SK-N-SH (cell line): ENCODE measurements at regions not wholly inside any gene's neighbourhood (a gene's known extent, or its start where the extent isn't known, plus 50 kb on each side); places are given as distances from the start of the nearest gene placed in this dataset.
"Not testable (repeated sequence)": the region's sequence is repeated elsewhere in the genome, so short reads cannot be mapped to it uniquely, and the experiment has no call there.

ENCODE experiments used
- CTCF ChIA-PET: fragments of 300-600, 350-600 bp; formaldehyde crosslinking; extraction: SDS; loops from one replicate; lab custom pipeline; 2021; lab: Yijun Ruan, JAX
- POLR2A ChIA-PET: fragments of 350-600 bp; sonication (Branson Sonifier 250); formaldehyde crosslinking; extraction: SDS; loops from one replicate; lab custom pipeline; 2020; ENCODE audit warnings: antibody characterized with exemption, inconsistent platforms; lab: Yijun Ruan, JAX
- DNase-seq: peaks from one replicate; pipeline ENCODE4 v3.0.0; 2012
- H2AFZ ChIP-seq: fragments of 200-600 bp; sonication (generic); 2 replicates; pipeline ENCODE4 v1.8.1; 2016; ENCODE audit warnings: antibody characterized with exemption, mild to moderate bottlenecking, low read depth
- H3F3A ChIP-seq: fragments of 200-600 bp; sonication (generic); replicated peaks from 2 replicates; pipeline ENCODE3; 2016; ENCODE audit warnings: antibody characterized with exemption, mild to moderate bottlenecking; ENCODE audit not compliant: insufficient read depth
- H3K27ac ChIP-seq, 2 experiments: fragments of 200-500 bp in 1 of 2; fragments of 200-600 bp in 1 of 2; sonication (Bioruptor generic) in 1 of 2; sonication (generic), shearing (Covaris generic) in 1 of 2; 2 replicates each; pipeline versions ENCODE4 v1.5.1 to v1.6.1; 2014 to 2016; ENCODE audit warnings: low read depth in 2 of 2, inconsistent platforms in 1 of 2, low read length in 1 of 2, mild to moderate bottlenecking in 1 of 2, mixed read lengths in 1 of 2
- H3K27me3 ChIP-seq: fragments of 200-600 bp; sonication (generic), shearing (Covaris generic); 2 replicates; pipeline ENCODE4 v1.6.1; 2016; ENCODE audit warnings: mixed run types; ENCODE audit not compliant: insufficient read depth
- H3K36me3 ChIP-seq, 2 experiments: fragments of 200-500 bp in 1 of 2; fragments of 200-600 bp in 1 of 2; sonication (Bioruptor generic) in 1 of 2; sonication (generic) in 1 of 2; replicated peaks in 1 of 2; 2 replicates each; pipeline versions ENCODE3 to v1.5.1; 2014 to 2016; ENCODE audit warnings: low read length in 1 of 2, mild to moderate bottlenecking in 1 of 2; ENCODE audit not compliant: insufficient read depth in 2 of 2, control insufficient read depth in 1 of 2
- H3K4me1 ChIP-seq, 2 experiments: fragments of 200-500 bp in 1 of 2; fragments of 200-600 bp in 1 of 2; sonication (Bioruptor generic) in 1 of 2; sonication (generic), shearing (Covaris generic) in 1 of 2; 2 replicates each; pipeline versions ENCODE4 v1.5.1 to v1.6.1; 2014 to 2016; ENCODE audit warnings: low read depth in 1 of 2, low read length in 1 of 2, mixed run types in 1 of 2; ENCODE audit not compliant: insufficient read depth in 2 of 2, control insufficient read depth in 1 of 2
- H3K4me2 ChIP-seq: fragments of 200-600 bp; sonication (generic), shearing (Covaris generic); 2 replicates; pipeline ENCODE4 v1.6.1; 2017; ENCODE audit warnings: mixed run types
- H3K4me3 ChIP-seq, 2 experiments: fragments of 200-500 bp in 1 of 2; fragments of 200-600 bp in 1 of 2; sonication (Bioruptor generic) in 1 of 2; sonication (generic), shearing (Covaris generic) in 1 of 2; 2 replicates each; pipeline versions ENCODE4 v1.5.1 to v1.8.1; 2014 to 2016; ENCODE audit warnings: low read depth in 2 of 2, inconsistent platforms in 1 of 2, low read length in 1 of 2, mild to moderate bottlenecking in 1 of 2, mixed read lengths in 1 of 2, moderate library complexity in 1 of 2
- H3K79me2 ChIP-seq: fragments of 200-600 bp; sonication (generic); 2 replicates; pipeline ENCODE4 v1.8.1; 2017; ENCODE audit warnings: mild to moderate bottlenecking; ENCODE audit not compliant: insufficient read depth
- H3K9ac ChIP-seq: fragments of 200-600 bp; sonication (generic); 2 replicates; pipeline ENCODE4 v1.6.1; 2017; ENCODE audit warnings: mixed run types
- H3K9me2 ChIP-seq: fragments of 200-600 bp; sonication (generic); 2 replicates; pipeline ENCODE4 v1.6.1; 2017; ENCODE audit warnings: mixed run types
- H3K9me3 ChIP-seq: fragments of 200-600 bp; sonication (generic); 2 replicates; pipeline ENCODE4 v1.6.1; 2017; ENCODE audit warnings: mixed run types, mild to moderate bottlenecking, moderate library complexity
- H4K20me1 ChIP-seq: fragments of 200-600 bp; sonication (generic); 2 replicates; pipeline ENCODE4 v1.6.1; 2017; ENCODE audit warnings: mild to moderate bottlenecking, mixed run types; ENCODE audit not compliant: insufficient read depth
- CHD2 ChIP-seq: fragments of 150-350 bp; IDR thresholded peaks from 2 replicates; pipeline ENCODE4 v1.6.1; 2018; ENCODE audit warnings: low read length; ENCODE audit not compliant: partially characterized antibody
- EZH2phosphoT487 ChIP-seq: fragments of 200-600 bp; sonication (generic); IDR thresholded peaks from 2 replicates; pipeline ENCODE4 v1.6.1; 2017; ENCODE audit warnings: low read depth, mixed run types, mild to moderate bottlenecking, antibody characterized with exemption, moderate library complexity, borderline replicate concordance
- GATA2 ChIP-seq: sonication (generic); formaldehyde crosslinking; IDR thresholded peaks from 2 replicates; pipeline ENCODE4 v1.5.0; 2020; ENCODE audit warnings: mild to moderate bottlenecking, missing genetic modification reagents
- MEF2A ChIP-seq: IDR thresholded peaks from 2 replicates; pipeline ENCODE4 v1.4.0; 2012; ENCODE audit warnings: low read depth, borderline replicate concordance
- POLR2AphosphoS5 ChIP-seq: IDR thresholded peaks from 2 replicates; pipeline ENCODE4 v1.6.1; 2012; ENCODE audit warnings: low read depth, low read length
- RAD21 ChIP-seq: IDR thresholded peaks from 2 replicates; pipeline ENCODE4 v1.6.1; 2012; ENCODE audit warnings: mild to moderate bottlenecking, low read length
- TCF12 ChIP-seq: IDR thresholded peaks from 2 replicates; pipeline ENCODE4 v1.4.0; 2012
- YY1 ChIP-seq: IDR thresholded peaks from 2 replicates; pipeline ENCODE4 v1.4.0; 2012; ENCODE audit warnings: low read depth, mild to moderate bottlenecking
- WGBS: methylation state at CpG from one replicate; pipeline ENCODE4 v1.1.6; 2017; ENCODE audit warnings: low lambda C conversion rate; 5-methylcytosine and 5-hydroxymethylcytosine counted together
- TF ChIP-seq, protein P1 (sequence below): fragments of 150-350 bp; IDR thresholded peaks from 2 replicates; pipeline ENCODE4 v1.6.1; 2016; ENCODE audit warnings: mild to moderate bottlenecking, low read depth, low read length
- TF ChIP-seq, protein P2 (sequence below): IDR thresholded peaks from 2 replicates; pipeline ENCODE4 v1.4.0; 2012; ENCODE audit warnings: low read depth
- TF ChIP-seq, protein P3 (sequence below): fragments of 200-600 bp; sonication (generic); IDR thresholded peaks from 2 replicates; pipeline ENCODE4 v1.6.1; 2017; ENCODE audit warnings: antibody characterized with exemption, mild to moderate bottlenecking, moderate library complexity

DNA sequence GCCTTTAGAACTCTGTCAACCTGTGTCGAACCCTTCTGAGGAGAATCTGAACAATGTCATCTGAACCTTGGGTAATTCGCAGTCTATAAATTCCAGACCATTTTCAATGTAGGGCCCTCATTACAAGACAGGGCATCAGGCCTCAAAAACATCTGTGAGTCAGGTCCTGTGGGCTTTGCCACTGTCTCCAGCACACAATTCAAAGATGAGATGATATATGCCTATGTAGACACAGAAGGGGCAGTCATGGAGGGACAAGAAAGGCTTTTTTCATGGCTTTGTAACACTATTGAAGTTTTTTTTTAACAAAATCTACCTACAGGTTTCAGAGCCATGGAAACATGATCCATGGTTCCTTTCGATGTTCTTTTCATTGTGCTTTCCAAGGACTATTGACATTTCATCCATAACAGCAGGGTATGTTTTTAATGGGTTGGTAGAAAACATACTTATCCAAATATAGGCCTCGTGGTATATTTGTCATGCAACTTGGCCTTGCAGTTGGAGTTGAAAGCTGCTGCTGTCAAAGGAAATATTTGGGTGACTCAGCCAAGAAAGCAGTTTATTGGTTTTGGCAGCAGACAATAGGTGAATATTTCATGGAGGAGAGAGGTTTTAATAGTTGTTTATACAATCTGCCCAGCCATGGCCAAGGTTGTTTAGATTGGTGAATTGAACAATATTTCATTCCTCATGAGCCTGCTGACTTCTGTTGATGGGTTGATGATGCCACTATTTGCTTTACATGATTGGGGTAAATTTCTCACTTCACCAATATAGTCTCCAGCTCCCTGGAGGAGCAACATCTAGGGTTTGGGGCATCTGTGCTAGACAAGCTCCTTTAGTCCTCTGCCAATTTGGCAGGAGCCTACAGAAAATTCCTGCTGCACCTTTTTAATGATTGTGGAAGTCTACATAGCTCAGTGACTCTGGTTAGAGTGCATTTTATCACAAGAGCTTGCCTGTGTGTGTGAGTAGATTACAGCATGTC lies 158.4 kb upstream of the TMEM72 start:
- no peaks in the 10 kb centered on the region for H3K36me3 ChIP-seq
- no peaks in the 10 kb centered on the region for H3K9me2 ChIP-seq
- no peak overlapping the region for H3K4me3 ChIP-seq
- DNase-seq: no peak
- POLR2A ChIA-PET: no interaction called here
- no peak overlapping the region for H3K4me2 ChIP-seq
- TF ChIP-seq MEF2A (no peak), CHD2 (no peak), YY1 (no peak), GATA2 (CRISPR knock-in tag) (no peak), RAD21 (no peak), TCF12 (no peak), POLR2AphosphoS5 (no peak), EZH2phosphoT487 (no peak)
- TF ChIP-seq, protein P1, sequence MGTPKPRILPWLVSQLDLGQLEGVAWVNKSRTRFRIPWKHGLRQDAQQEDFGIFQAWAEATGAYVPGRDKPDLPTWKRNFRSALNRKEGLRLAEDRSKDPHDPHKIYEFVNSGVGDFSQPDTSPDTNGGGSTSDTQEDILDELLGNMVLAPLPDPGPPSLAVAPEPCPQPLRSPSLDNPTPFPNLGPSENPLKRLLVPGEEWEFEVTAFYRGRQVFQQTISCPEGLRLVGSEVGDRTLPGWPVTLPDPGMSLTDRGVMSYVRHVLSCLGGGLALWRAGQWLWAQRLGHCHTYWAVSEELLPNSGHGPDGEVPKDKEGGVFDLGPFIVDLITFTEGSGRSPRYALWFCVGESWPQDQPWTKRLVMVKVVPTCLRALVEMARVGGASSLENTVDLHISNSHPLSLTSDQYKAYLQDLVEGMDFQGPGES: no peak
- TF ChIP-seq, protein P2, sequence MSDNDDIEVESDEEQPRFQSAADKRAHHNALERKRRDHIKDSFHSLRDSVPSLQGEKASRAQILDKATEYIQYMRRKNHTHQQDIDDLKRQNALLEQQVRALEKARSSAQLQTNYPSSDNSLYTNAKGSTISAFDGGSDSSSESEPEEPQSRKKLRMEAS: no peak
- TF ChIP-seq, protein P3, sequence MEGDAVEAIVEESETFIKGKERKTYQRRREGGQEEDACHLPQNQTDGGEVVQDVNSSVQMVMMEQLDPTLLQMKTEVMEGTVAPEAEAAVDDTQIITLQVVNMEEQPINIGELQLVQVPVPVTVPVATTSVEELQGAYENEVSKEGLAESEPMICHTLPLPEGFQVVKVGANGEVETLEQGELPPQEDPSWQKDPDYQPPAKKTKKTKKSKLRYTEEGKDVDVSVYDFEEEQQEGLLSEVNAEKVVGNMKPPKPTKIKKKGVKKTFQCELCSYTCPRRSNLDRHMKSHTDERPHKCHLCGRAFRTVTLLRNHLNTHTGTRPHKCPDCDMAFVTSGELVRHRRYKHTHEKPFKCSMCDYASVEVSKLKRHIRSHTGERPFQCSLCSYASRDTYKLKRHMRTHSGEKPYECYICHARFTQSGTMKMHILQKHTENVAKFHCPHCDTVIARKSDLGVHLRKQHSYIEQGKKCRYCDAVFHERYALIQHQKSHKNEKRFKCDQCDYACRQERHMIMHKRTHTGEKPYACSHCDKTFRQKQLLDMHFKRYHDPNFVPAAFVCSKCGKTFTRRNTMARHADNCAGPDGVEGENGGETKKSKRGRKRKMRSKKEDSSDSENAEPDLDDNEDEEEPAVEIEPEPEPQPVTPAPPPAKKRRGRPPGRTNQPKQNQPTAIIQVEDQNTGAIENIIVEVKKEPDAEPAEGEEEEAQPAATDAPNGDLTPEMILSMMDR: no peak
- under 1% methylated on average over 4 of the region's 4 CpGs for WGBS
- peaks cover 0 to 12% of the 10 kb centered on the region in 2 experiments; a peak in 1 of 4 replicates for H3K4me1 ChIP-seq
- no peak overlapping the region for H2AFZ ChIP-seq
- no peak overlapping the region for H3K9ac ChIP-seq
- CTCF ChIA-PET: no interaction called here
- H4K20me1 ChIP-seq: no peaks in the 10 kb centered on the region
- no peaks in the 10 kb centered on the region for H3K9me3 ChIP-seq
- peak overlapping the region in 1 of 2 experiments; percentile 56; a peak in 2 of 4 replicates for H3K27ac ChIP-seq
- no peaks in the 10 kb centered on the region for H3K79me2 ChIP-seq
- peaks cover 15% of the 10 kb centered on the region for H3K27me3 ChIP-seq
- peaks cover 11% of the 10 kb centered on the region for H3F3A ChIP-seq

DNA sequence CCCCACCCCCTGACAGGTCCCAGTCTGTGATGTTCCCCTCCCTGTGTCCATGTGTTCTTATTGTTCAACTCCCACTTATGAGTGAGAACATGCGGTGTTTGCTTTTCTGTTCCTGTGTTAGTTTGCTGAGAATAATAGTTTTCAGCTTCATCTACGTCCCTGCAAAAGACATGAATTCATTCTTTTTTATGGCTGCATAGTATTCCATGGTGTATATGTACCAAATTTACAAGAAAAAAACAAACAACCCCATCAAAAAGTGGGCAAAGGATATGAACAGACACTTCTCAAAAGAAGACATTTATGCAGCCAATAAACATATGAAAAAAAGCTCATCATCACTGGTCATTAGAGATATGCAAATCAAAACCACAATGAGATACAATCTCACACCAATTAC lies 156.8 kb upstream of the TMEM72 start:
- peaks cover 15% of the 10 kb centered on the region for H3F3A ChIP-seq
- H3K27ac ChIP-seq, H4K20me1 ChIP-seq, H2AFZ ChIP-seq, POLR2A ChIA-PET, H3K4me3 ChIP-seq, H3K9ac ChIP-seq, DNase-seq, H3K79me2 ChIP-seq, H3K9me3 ChIP-seq, H3K4me2 ChIP-seq, CTCF ChIA-PET, H3K36me3 ChIP-seq, H3K27me3 ChIP-seq, H3K9me2 ChIP-seq: not testable (repeated sequence)
- 3% methylated on average over 2 of the region's 2 CpGs for WGBS
- H3K4me1 ChIP-seq: peaks cover 0 to 12% of the 10 kb centered on the region in 2 experiments; a peak in 1 of 4 replicates
